H1 (cell line): ENCODE measurements at regions not wholly inside any gene's neighbourhood (a gene's known extent, or its start where the extent isn't known, plus 50 kb on each side); places are given as distances from the start of the nearest gene placed in this dataset.

Source experiments
- CTCF ChIA-PET: fragments of 300-600 bp; sonication (Branson Sonifier 250); formaldehyde crosslinking; loops from one replicate; lab custom pipeline; 2021; ENCODE audit not compliant: partially characterized antibody; lab: Charles Lee
- POLR2A ChIA-PET: fragments of 300-600 bp; sonication (Branson Sonifier 250); formaldehyde crosslinking; loops from one replicate; lab custom pipeline; 2021; ENCODE audit warnings: inconsistent platforms; ENCODE audit not compliant: partially characterized antibody; lab: Charles Lee
- DNase-seq, 2 experiments: peaks; one replicate each; pipeline versions ENCODE4 v3.0.0 to v3.0.0-alpha.2; 2010 to 2022; ENCODE audit warnings: low spot score in 2 of 2, low read depth in 1 of 2, mixed read lengths in 1 of 2
- FAIRE-seq: peaks from 2 replicates; lab custom pipeline; 2011; peaks lifted over from hg19 to GRCh38; lab: Jason Lieb, UNC
- H2AFZ ChIP-seq: 2 replicates; pipeline ENCODE4 v1.8.1; 2012; ENCODE audit warnings: low read length, inconsistent platforms
- H2AK5ac ChIP-seq: 2 replicates; pipeline ENCODE4 v1.6.1; 2013; ENCODE audit warnings: low read depth, low read length
- H2BK120ac ChIP-seq: replicated peaks from 2 replicates; pipeline ENCODE3; 2013; ENCODE audit warnings: low read depth, low read length, inconsistent platforms
- H2BK12ac ChIP-seq: 2 replicates; pipeline ENCODE4 v1.6.1; 2013; ENCODE audit warnings: low read depth, low read length
- H2BK15ac ChIP-seq: 2 replicates; pipeline ENCODE4 v1.6.1; 2013; ENCODE audit warnings: low read length
- H2BK20ac ChIP-seq: 2 replicates; pipeline ENCODE4 v1.6.1; 2013; ENCODE audit warnings: low read length
- H2BK5ac ChIP-seq: 2 replicates; pipeline ENCODE4 v1.6.1; 2013; ENCODE audit warnings: low read depth, low read length
- H3K14ac ChIP-seq: 2 replicates; pipeline ENCODE4 v1.6.1; 2013; ENCODE audit warnings: inconsistent platforms; ENCODE audit not compliant: insufficient read length
- H3K18ac ChIP-seq: 2 replicates; pipeline ENCODE4 v1.6.1; 2013; ENCODE audit warnings: low read length; ENCODE audit errors: extremely low read depth
- H3K23ac ChIP-seq: 2 replicates; pipeline ENCODE4 v1.6.1; 2013; ENCODE audit warnings: inconsistent platforms; ENCODE audit not compliant: insufficient read length
- H3K23me2 ChIP-seq: 2 replicates; pipeline ENCODE4 v1.6.1; 2013; ENCODE audit warnings: low read depth, low read length
- H3K27ac ChIP-seq: 2 replicates; pipeline ENCODE4 v1.6.1; 2011; ENCODE audit warnings: low read depth, low read length, inconsistent platforms
- H3K27me3 ChIP-seq, 4 experiments: replicated peaks in 1 of 4; 1 replicate in 1 of 4; 2 replicates in 3 of 4; pipeline versions ENCODE4 v1.6.1 to v1.8.1; 2011 to 2013; ENCODE audit warnings: low read length in 3 of 4, mild to moderate bottlenecking in 3 of 4, inconsistent platforms in 2 of 4, mixed read lengths in 2 of 4, moderate library complexity in 1 of 4; ENCODE audit not compliant: control insufficient read depth in 3 of 4, insufficient read depth in 3 of 4; ENCODE audit errors: extremely low read depth in 1 of 4
- H3K36me3 ChIP-seq, 4 experiments: 2 replicates each; pipeline versions ENCODE4 v1.6.1 to v1.8.1; 2011 to 2013; ENCODE audit warnings: mild to moderate bottlenecking in 4 of 4, low read length in 3 of 4, moderate library complexity in 2 of 4, control low read depth in 1 of 4, inconsistent platforms in 1 of 4; ENCODE audit not compliant: insufficient read depth in 4 of 4, control insufficient read depth in 2 of 4
- H3K4ac ChIP-seq: replicated peaks from 2 replicates; pipeline ENCODE3; 2013; ENCODE audit warnings: low read length, low read depth, mixed read lengths, inconsistent platforms; ENCODE audit not compliant: insufficient read length
- H3K4me1 ChIP-seq, 4 experiments: replicated peaks in 1 of 4; 1 replicate in 1 of 4; 2 replicates in 3 of 4; pipeline versions ENCODE4 v1.6.1 to v1.8.1; 2011 to 2013; ENCODE audit warnings: low read length in 3 of 4, inconsistent platforms in 2 of 4, mixed read lengths in 1 of 4; ENCODE audit not compliant: insufficient read depth in 4 of 4, control insufficient read depth in 3 of 4
- H3K4me2 ChIP-seq, 2 experiments: 2 replicates each; pipeline versions ENCODE4 v1.6.1 to v1.8.1; 2011 to 2013; ENCODE audit warnings: low read depth in 2 of 2, low read length in 2 of 2, control low read depth in 1 of 2, inconsistent platforms in 1 of 2, mild to moderate bottlenecking in 1 of 2; ENCODE audit not compliant: insufficient read depth in 1 of 2
- H3K4me3 ChIP-seq, 4 experiments: fragments of 200-600, 300-600 bp in 1 of 4; sonication (generic), shearing (Covaris generic), sonication (Bioruptor Twin) in 1 of 4; 2 replicates each; pipeline versions ENCODE4 v1.5.1 to v1.8.1; 2011 to 2016; ENCODE audit warnings: low read length in 4 of 4, low read depth in 3 of 4, control low read depth in 2 of 4, inconsistent platforms in 2 of 4, mild to moderate bottlenecking in 2 of 4, mixed read lengths in 1 of 4, moderate library complexity in 1 of 4; ENCODE audit not compliant: insufficient read depth in 2 of 4; ENCODE audit errors: extremely low read depth in 1 of 4
- H3K56ac ChIP-seq: replicated peaks from 2 replicates; pipeline ENCODE3; 2013; ENCODE audit warnings: low read depth, mild to moderate bottlenecking, mixed read lengths, low read length, inconsistent platforms; ENCODE audit not compliant: insufficient read length
- H3K79me1 ChIP-seq: 2 replicates; pipeline ENCODE4 v1.6.1; 2013; ENCODE audit warnings: low read depth, low read length, control low read depth
- H3K79me2 ChIP-seq, 2 experiments: 2 replicates each; pipeline versions ENCODE4 v1.6.1 to v1.8.1; 2012 to 2013; ENCODE audit warnings: low read length in 2 of 2, mild to moderate bottlenecking in 2 of 2, inconsistent platforms in 1 of 2; ENCODE audit not compliant: insufficient read depth in 2 of 2, control insufficient read depth in 1 of 2
- H3K9ac ChIP-seq, 4 experiments: replicated peaks in 1 of 4; 1 replicate in 1 of 4; 2 replicates in 3 of 4; pipeline versions ENCODE4 v1.6.1 to v1.8.1; 2011 to 2013; ENCODE audit warnings: low read depth in 3 of 4, low read length in 3 of 4, control low read depth in 2 of 4, mild to moderate bottlenecking in 2 of 4, moderate library complexity in 2 of 4, inconsistent platforms in 1 of 4; ENCODE audit errors: extremely low read depth in 1 of 4
- H3K9me3 ChIP-seq, 2 experiments: 2 replicates each; pipeline versions ENCODE4 v1.6.1 to v1.8.1; 2012 to 2013; ENCODE audit warnings: mild to moderate bottlenecking in 2 of 2, moderate library complexity in 2 of 2, control low read depth in 1 of 2, inconsistent platforms in 1 of 2, low read depth in 1 of 2, low read length in 1 of 2, mixed read lengths in 1 of 2; ENCODE audit not compliant: insufficient read depth in 2 of 2
- H4K20me1 ChIP-seq, 2 experiments: replicated peaks in 1 of 2; 2 replicates each; pipeline versions ENCODE3 to v1.8.1; 2011 to 2013; ENCODE audit warnings: inconsistent platforms in 2 of 2, low read length in 2 of 2, mild to moderate bottlenecking in 1 of 2; ENCODE audit not compliant: insufficient read depth in 2 of 2, control insufficient read depth in 1 of 2
- H4K5ac ChIP-seq: 2 replicates; pipeline ENCODE4 v1.6.1; 2013; ENCODE audit warnings: low read length, low read depth, mixed read lengths, inconsistent platforms; ENCODE audit not compliant: insufficient read length
- H4K8ac ChIP-seq: 2 replicates; pipeline ENCODE4 v1.8.0; 2013; ENCODE audit warnings: mild to moderate bottlenecking, moderate library complexity, low read length, inconsistent platforms; ENCODE audit not compliant: insufficient read depth; ENCODE audit errors: extremely low read depth
- H4K91ac ChIP-seq: replicated peaks from 2 replicates; pipeline ENCODE3; 2013; ENCODE audit warnings: low read length, mixed read lengths, inconsistent platforms; ENCODE audit not compliant: insufficient read length
- BRCA1 ChIP-seq: IDR thresholded peaks from 2 replicates; pipeline ENCODE4 v1.6.1; 2012; ENCODE audit warnings: low read depth, low read length, improper control_type of control experiment
- CBX5 ChIP-seq: fragments of 300-800, 300-1000 bp; sonication (generic); IDR thresholded peaks from 2 replicates; pipeline ENCODE4 v1.7.1; 2016; ENCODE audit warnings: antibody characterized with exemption, low read length, low read depth
- CREB1 ChIP-seq: IDR thresholded peaks from 2 replicates; pipeline ENCODE4 v1.6.1; 2012; ENCODE audit warnings: inconsistent platforms
- EP300 ChIP-seq, 2 experiments: IDR thresholded peaks; 1 replicate in 1 of 2; 2 replicates in 1 of 2; pipeline ENCODE4 v1.6.1; 2011 to 2012; ENCODE audit warnings: low read depth in 2 of 2, low read length in 2 of 2, mild to moderate bottlenecking in 2 of 2, borderline replicate concordance in 1 of 2, inconsistent platforms in 1 of 2, moderate library complexity in 1 of 2
- HDAC6 ChIP-seq: IDR thresholded peaks from one replicate; pipeline ENCODE4 v1.7.1; 2012; ENCODE audit warnings: low read depth, mild to moderate bottlenecking, inconsistent platforms, low read length, moderate library complexity
- JUN ChIP-seq: IDR thresholded peaks from 2 replicates; pipeline ENCODE4 v1.6.1; 2011; ENCODE audit warnings: low read depth, mild to moderate bottlenecking, improper control_type of control experiment, low read length
- JUND ChIP-seq: IDR thresholded peaks from 2 replicates; pipeline ENCODE4 v1.6.1; 2011; ENCODE audit warnings: mild to moderate bottlenecking, improper control_type of control experiment, low read length
- NANOG ChIP-seq: IDR thresholded peaks from 2 replicates; pipeline ENCODE4 v1.6.1; 2011; ENCODE audit warnings: low read length, low read depth, mild to moderate bottlenecking, inconsistent platforms; ENCODE audit not compliant: insufficient read depth, poor library complexity, severe bottlenecking
- SIN3A ChIP-seq, 2 experiments: IDR thresholded peaks in 1 of 2; conservative IDR thresholded peaks in 1 of 2; 2 replicates each; pipeline ENCODE4 v1.6.1; 2011 to 2012; ENCODE audit warnings: low read length in 2 of 2, improper control_type of control experiment in 1 of 2, low read depth in 1 of 2, mild to moderate bottlenecking in 1 of 2
- SIRT6 ChIP-seq: IDR thresholded peaks from one replicate; pipeline ENCODE4 v1.7.1; 2012; ENCODE audit warnings: low read length, inconsistent platforms
- SP2 ChIP-seq: IDR thresholded peaks from 2 replicates; pipeline ENCODE4 v1.6.1; 2012; ENCODE audit warnings: mild to moderate bottlenecking, low read length, inconsistent platforms
- TBP ChIP-seq: IDR thresholded peaks from 2 replicates; pipeline ENCODE4 v1.6.1; 2011; ENCODE audit warnings: low read depth, low read length, improper control_type of control experiment
- USF2 ChIP-seq: IDR thresholded peaks from 2 replicates; pipeline ENCODE4 v1.6.1; 2011; ENCODE audit warnings: low read length, improper control_type of control experiment
- YY1 ChIP-seq: IDR thresholded peaks from 2 replicates; pipeline ENCODE4 v1.6.1; 2011; ENCODE audit warnings: low read depth, mild to moderate bottlenecking, low read length
- WGBS, 2 experiments: shearing (Covaris generic) in 1 of 2; methylation state at CpG; one replicate each; pipeline versions ENCODE4 v1.1.6 to v1.1.7; 2013 to 2015; ENCODE audit warnings: low lambda C conversion rate in 2 of 2, mixed read lengths in 2 of 2, inconsistent platforms in 1 of 2, low coverage in 1 of 2, missing lambda C conversion rate in 1 of 2; ENCODE audit not compliant: insufficient replicate concordance in 2 of 2, insufficient coverage in 1 of 2, insufficient read length in 1 of 2; ENCODE audit errors: extremely low coverage in 1 of 2, missing lambda C conversion rate in 1 of 2; 5-methylcytosine and 5-hydroxymethylcytosine counted together

DNA sequence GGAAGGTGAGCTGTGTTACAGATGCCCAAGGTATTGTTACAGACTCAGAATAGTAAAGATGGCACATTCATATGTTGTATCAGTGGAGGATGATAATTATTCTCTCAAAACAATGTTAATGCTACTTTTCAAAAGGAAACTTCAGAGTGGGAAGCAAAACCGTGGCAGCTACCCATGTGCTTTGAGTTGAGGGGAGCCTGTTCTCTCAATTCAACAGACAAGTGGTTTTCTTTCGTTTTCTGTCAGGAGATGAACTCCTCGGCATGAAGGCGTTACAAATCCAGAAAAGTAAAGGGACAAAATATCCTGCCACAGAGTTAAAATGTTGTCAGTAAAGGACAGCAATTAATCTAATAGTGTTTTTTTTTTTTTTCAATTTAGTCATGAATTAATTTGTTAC, 629.4 kb upstream of the GBE1 start:
- Histone ChIP-seq H3K27me3 (no peaks in the 10 kb centered on the region), H2BK20ac (no peak overlapping the region), H3K23me2 (no peaks in the 10 kb centered on the region), H4K20me1 (no peaks in the 10 kb centered on the region), H2AFZ (no peak overlapping the region), H4K8ac (no peak overlapping the region), H4K5ac (no peak overlapping the region), H3K36me3 (no peaks in the 10 kb centered on the region), H3K9me3 (no peaks in the 10 kb centered on the region), H3K79me2 (no peaks in the 10 kb centered on the region), H3K18ac (no peak overlapping the region), H3K4me2 (no peak overlapping the region), H2AK5ac (no peak overlapping the region), H3K4me3 (no peak overlapping the region), H2BK12ac (no peak overlapping the region), H4K91ac (no peak overlapping the region), H3K27ac (no peak overlapping the region), H2BK15ac (no peak overlapping the region), H3K14ac (no peak overlapping the region), H3K23ac (no peak overlapping the region), H2BK120ac (no peak overlapping the region), H3K56ac (no peak overlapping the region), H3K79me1 (no peaks in the 10 kb centered on the region), H2BK5ac (no peak overlapping the region), H3K4ac (no peak overlapping the region), H3K9ac (no peak overlapping the region), H3K4me1 (no peaks in the 10 kb centered on the region)
- WGBS, 2 experiments: 92% methylated on average over 4 of the region's 4 CpGs; no CpG with 5 or more reads in 1 of the 2 experiments
- no peak for DNase-seq
- ChIA-PET POLR2A (no interaction called here), CTCF (interaction anchor here (0.6 to 0.9 kb wide), 2 partner anchors 62 to 1058 kb away, joined by 3 to 5 read pairs; no protein-coding TSS in a partner anchor)
- no peak for FAIRE-seq
- TF ChIP-seq SIN3A (conservative IDR thresholded peaks at IDR 0.05 in 1 of 2, IDR thresholded peaks at IDR 0.05 in 1 of 2; ENCODE audit: low read depth in 1 of 2, low read length in 2 of 2) (no peak), SIRT6 (no peak), CREB1 (no peak), TBP (no peak), HDAC6 (no peak), BRCA1 (no peak), EP300 (IDR thresholded peaks at IDR 0.05; ENCODE audit: borderline replicate concordance in 1 of 2, low read depth in 2 of 2, low read length in 2 of 2) (no peak), CBX5 (no peak), SP2 (no peak), USF2 (no peak), JUND (no peak), JUN (no peak), NANOG (no peak), YY1 (no peak)
